ENCODE measurements at regions not wholly inside any gene's neighbourhood (a gene's known extent, or its start where the extent isn't known, plus 50 kb on each side); places are given as distances from the start of the nearest gene placed in this dataset.

GRCh38 chr14:84152452-84152851 lies 1377.5 kb upstream of the FLRT2 start:
- no peak for DNase-seq

- no peak for DNase-seq
These were observed 1367.3 kb upstream of the FLRT2 start for GRCh38 chr14:84162633-84163032.

GRCh38 chr14:84167026-84167425 lies 1362.9 kb upstream of the FLRT2 start:
- DNase-seq = no peak

DNA sequence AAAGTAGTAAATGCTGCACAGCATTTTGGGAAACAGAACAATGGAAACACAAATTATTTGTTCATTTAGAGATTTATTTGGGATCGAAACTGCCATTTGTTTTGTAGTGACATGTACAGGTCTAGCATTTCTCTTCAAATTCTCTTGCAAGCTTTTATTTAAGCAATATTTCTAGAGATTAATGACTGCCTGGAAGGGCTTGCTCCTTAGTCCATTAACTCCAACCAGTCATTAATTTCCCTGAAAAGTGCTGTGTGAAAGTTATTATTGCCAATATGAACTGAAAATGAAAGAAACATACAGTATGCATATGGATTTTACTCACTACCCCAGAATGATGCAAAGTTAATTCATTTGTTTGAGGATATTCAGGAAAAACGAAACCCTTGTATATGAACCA lies 1349.6 kb upstream of the FLRT2 start:
- DNase-seq = no peak

- DNase-seq = no peak
These were observed 1348.9 kb upstream of the FLRT2 start for GRCh38 chr14:84181072-84181471.

GRCh38 chr14:84195514-84195913 lies 1334.4 kb upstream of the FLRT2 start:
- DNase-seq = no peak

DNA sequence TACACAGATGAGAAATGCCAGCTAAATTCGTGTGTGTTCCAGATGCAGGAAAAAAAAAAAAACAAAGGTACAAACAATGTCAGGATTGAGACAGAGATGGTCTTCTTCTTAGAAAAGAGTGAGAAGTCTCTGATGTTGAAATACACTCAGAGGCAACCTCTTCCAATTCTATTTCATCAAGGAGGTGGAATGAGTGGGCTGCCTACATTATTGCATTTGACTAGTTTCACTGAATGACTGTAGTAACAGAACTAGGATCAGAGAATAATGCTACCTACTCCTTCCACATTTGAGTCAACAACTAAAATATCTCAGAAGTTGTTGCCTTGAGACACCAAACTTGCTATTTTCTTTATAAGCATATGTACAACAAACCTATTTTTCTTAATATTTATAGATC lies 1332.2 kb upstream of the FLRT2 start:
- no peak for DNase-seq

- DNase-seq = no peak
These were observed 1327.5 kb upstream of the FLRT2 start for GRCh38 chr14:84202486-84202885.

GRCh38 chr14:84203896-84204295 lies 1326.0 kb upstream of the FLRT2 start:
- no peak for DNase-seq

DNA sequence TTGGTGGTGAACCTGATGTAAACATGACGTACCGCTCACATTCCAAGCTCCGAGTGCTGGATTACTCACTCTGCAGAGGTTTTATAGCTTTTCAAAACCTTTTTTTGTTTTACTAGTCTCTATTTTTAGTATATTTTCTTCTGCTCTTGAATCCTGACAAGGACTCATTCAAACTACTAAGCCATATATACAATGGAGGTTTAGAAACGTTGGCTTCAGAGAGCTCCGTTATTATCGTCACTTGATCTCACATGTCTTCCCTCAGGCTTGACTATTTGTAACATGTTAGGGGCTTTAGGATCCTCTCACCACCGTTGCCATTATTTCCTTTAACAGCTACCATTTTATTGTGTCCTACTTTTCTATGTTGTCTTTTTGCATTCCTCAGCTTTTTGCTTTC lies 1321.5 kb upstream of the FLRT2 start:
- DNase-seq = no peak

DNA sequence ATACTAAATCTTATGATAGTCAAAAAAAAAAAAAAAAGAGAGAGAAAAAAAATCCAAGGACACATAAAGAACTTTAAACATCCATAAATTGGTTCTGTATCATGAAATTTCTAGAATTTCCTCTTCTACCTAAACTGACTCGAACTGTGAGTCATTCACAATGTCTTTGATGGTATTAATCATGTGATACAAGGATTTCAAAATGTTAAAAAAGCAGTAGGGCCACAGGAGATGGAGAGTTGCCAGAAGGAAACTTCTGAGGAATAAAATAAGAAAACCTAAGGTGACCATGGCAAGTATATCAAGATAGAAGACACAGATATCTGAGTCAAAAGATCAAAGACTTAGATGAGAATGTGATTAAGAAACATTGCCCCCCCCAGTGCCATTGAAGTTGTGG lies 1320.9 kb upstream of the FLRT2 start:
- DNase-seq = no peak

DNA sequence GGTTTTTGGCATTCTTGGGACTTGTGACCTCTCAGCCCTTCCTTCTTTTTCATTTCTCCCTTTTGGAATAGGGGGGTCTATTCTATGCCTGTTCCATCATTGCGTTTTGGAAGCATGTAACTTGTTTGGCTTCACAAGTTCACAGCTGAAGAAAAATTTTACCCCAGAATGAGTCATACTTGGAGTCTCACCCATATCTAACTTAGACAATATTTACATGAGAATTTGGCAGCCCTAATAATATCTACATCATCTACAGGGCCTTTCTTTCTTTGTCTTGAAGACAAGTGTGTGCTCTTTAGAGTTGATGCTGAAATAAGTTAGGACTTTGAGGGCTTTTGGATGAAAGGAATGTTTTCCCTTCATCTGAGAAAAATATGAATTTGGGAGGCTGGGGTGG lies 1312.9 kb upstream of the FLRT2 start:
- no peak for DNase-seq

DNA sequence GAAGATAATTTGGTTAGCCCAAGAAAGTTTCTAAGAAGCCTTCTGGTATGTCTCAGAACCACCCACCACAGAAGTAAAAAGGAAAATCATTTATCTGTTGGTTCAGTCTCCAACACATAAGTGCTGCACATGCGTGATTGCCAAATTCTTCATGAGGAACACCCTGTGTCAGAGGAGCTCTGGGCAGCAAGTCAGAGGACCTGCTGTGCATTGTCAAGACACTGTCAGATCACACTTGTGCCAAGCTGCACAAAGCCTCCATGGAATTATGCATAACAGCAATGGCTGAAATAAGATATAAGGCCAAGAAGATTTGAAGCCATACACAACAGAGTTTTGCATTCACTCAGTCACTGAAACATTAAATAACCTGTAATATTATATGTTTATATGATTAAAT lies 1304.7 kb upstream of the FLRT2 start:
- DNase-seq = no peak

GRCh38 chr14:84228702-84229101 lies 1301.2 kb upstream of the FLRT2 start:
- no peak for DNase-seq

GRCh38 chr14:84234281-84234680 lies 1295.7 kb upstream of the FLRT2 start:
- DNase-seq = no peak

- no peak for DNase-seq
These were observed 1293.7 kb upstream of the FLRT2 start for GRCh38 chr14:84236290-84236689.

- no peak for DNase-seq
These were observed 1292.1 kb upstream of the FLRT2 start for GRCh38 chr14:84237881-84238280.

- no peak for DNase-seq
These were observed 1282.3 kb upstream of the FLRT2 start for GRCh38 chr14:84247693-84248092.

GRCh38 chr14:84250893-84251292 lies 1279.1 kb upstream of the FLRT2 start:
- no peak for DNase-seq

GRCh38 chr14:84251411-84252115 lies 1278.4 kb upstream of the FLRT2 start:
- DNase-seq = no peak

- no peak for DNase-seq
These were observed 1277.2 kb upstream of the FLRT2 start for GRCh38 chr14:84252706-84253105.

DNA sequence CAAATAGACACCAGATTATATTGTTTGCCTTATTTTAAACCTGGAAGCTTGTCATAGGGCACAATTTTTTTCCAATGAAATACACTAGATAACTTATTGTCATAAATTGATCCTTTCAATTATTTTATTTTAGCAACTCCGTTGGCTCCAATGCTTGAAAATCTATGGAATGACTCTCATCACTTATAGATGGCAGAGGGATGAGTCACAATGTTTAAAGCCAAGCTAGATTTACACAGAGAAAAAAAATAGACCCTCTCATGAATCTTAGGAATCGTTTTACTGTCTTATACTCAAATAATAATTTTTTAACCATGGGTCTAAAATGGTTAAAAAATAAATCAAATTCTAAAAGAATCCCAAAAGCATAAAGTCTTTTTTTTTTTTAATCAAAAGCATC lies 1276.6 kb upstream of the FLRT2 start:
- no peak for DNase-seq

GRCh38 chr14:84254290-84254689 lies 1275.7 kb upstream of the FLRT2 start:
- DNase-seq = no peak

- DNase-seq = no peak
These were observed 1267.0 kb upstream of the FLRT2 start for GRCh38 chr14:84262932-84263331.

- no peak for DNase-seq
These were observed 1257.6 kb upstream of the FLRT2 start for GRCh38 chr14:84272290-84272721.

Data from activated CD4-positive, alpha-beta T cell treated with anti-CD3 and anti-CD28 coated beads for 4 hours (primary cell).